H9 (cell line): ENCODE measurements at regions not wholly inside any gene's neighbourhood (a gene's known extent, or its start where the extent isn't known, plus 50 kb on each side); places are given as distances from the start of the nearest gene placed in this dataset.

Experiments
- DNase-seq: peaks from one replicate; pipeline ENCODE4 v3.0.0-alpha.2; 2017
- H2AFZ ChIP-seq: one replicate; pipeline ENCODE4 v1.6.1; 2013; ENCODE audit warnings: mild to moderate bottlenecking, low read length, control low read depth, moderate library complexity
- H2AK5ac ChIP-seq: 2 replicates; pipeline ENCODE4 v1.6.1; 2013; ENCODE audit warnings: low read length, control low read depth, mixed read lengths; ENCODE audit not compliant: insufficient read length
- H2BK120ac ChIP-seq: one replicate; pipeline ENCODE4 v1.6.1; 2013; ENCODE audit warnings: low read depth, mild to moderate bottlenecking, low read length, control low read depth, inconsistent platforms; ENCODE audit not compliant: poor library complexity, severe bottlenecking
- H2BK12ac ChIP-seq: 2 replicates; pipeline ENCODE4 v1.6.1; 2013; ENCODE audit warnings: low read length, control low read depth, mixed read lengths, low read depth; ENCODE audit not compliant: insufficient read length
- H2BK15ac ChIP-seq: 2 replicates; pipeline ENCODE4 v1.6.1; 2013; ENCODE audit warnings: low read depth, low read length, control low read depth
- H2BK20ac ChIP-seq: one replicate; pipeline ENCODE4 v1.6.1; 2013; ENCODE audit warnings: low read depth, mild to moderate bottlenecking, low read length, control low read depth, inconsistent platforms; ENCODE audit not compliant: poor library complexity, severe bottlenecking
- H2BK5ac ChIP-seq: 2 replicates; pipeline ENCODE4 v1.6.1; 2013; ENCODE audit warnings: low read length, control low read depth, mixed read lengths; ENCODE audit not compliant: insufficient read length
- H3K14ac ChIP-seq: 2 replicates; pipeline ENCODE4 v1.6.1; 2013; ENCODE audit warnings: low read length, control low read depth; ENCODE audit not compliant: insufficient read depth
- H3K18ac ChIP-seq: 2 replicates; pipeline ENCODE4 v1.6.1; 2013; ENCODE audit warnings: low read depth, mild to moderate bottlenecking, mixed read lengths, low read length, control low read depth; ENCODE audit not compliant: insufficient read length
- H3K23ac ChIP-seq: 2 replicates; pipeline ENCODE4 v1.6.1; 2013; ENCODE audit warnings: low read length, control low read depth, mixed read lengths, low read depth; ENCODE audit not compliant: insufficient read length
- H3K23me2 ChIP-seq: 2 replicates; pipeline ENCODE4 v1.6.1; 2013; ENCODE audit warnings: low read depth, mild to moderate bottlenecking, mixed read lengths, low read length, control low read depth; ENCODE audit not compliant: insufficient read length, poor library complexity, severe bottlenecking
- H3K27ac ChIP-seq: 2 replicates; pipeline ENCODE4 v1.5.1; 2013; ENCODE audit warnings: low read length, control low read depth, mixed read lengths, low read depth; ENCODE audit not compliant: insufficient read length
- H3K27me3 ChIP-seq: 2 replicates; pipeline ENCODE4 v1.6.1; 2013; ENCODE audit warnings: low read length, control low read depth, inconsistent platforms; ENCODE audit not compliant: insufficient read depth
- H3K4ac ChIP-seq: 2 replicates; pipeline ENCODE4 v1.6.1; 2013; ENCODE audit warnings: low read depth, mild to moderate bottlenecking, control low read depth, inconsistent platforms, low read length, moderate library complexity
- H3K4me1 ChIP-seq: 2 replicates; pipeline ENCODE4 v1.6.1; 2013; ENCODE audit warnings: low read length, control low read depth, inconsistent platforms; ENCODE audit not compliant: insufficient read depth
- H3K4me2 ChIP-seq: 2 replicates; pipeline ENCODE4 v1.6.1; 2013; ENCODE audit warnings: low read length, control low read depth, mixed read lengths; ENCODE audit not compliant: insufficient read length, insufficient read depth
- H3K56ac ChIP-seq: 2 replicates; pipeline ENCODE4 v1.6.1; 2013; ENCODE audit warnings: low read depth, mild to moderate bottlenecking, mixed read lengths, low read length, control low read depth; ENCODE audit not compliant: insufficient read length
- H3K79me1 ChIP-seq: 2 replicates; pipeline ENCODE4 v1.6.1; 2013; ENCODE audit warnings: low read depth, mild to moderate bottlenecking, moderate library complexity, low read length, control low read depth, inconsistent platforms; ENCODE audit not compliant: insufficient read depth, poor library complexity, severe bottlenecking
- H3K79me2 ChIP-seq: 2 replicates; pipeline ENCODE4 v1.6.1; 2013; ENCODE audit warnings: low read length, control low read depth, inconsistent platforms; ENCODE audit not compliant: insufficient read depth
- H3K9ac ChIP-seq: 2 replicates; pipeline ENCODE4 v1.6.1; 2013; ENCODE audit warnings: low read length, control low read depth, mixed read lengths; ENCODE audit not compliant: insufficient read length; ENCODE audit errors: extremely low read depth
- H3K9me3 ChIP-seq: one replicate; pipeline ENCODE4 v1.6.1; 2013; ENCODE audit warnings: low read depth, low read length, inconsistent platforms; ENCODE audit not compliant: control insufficient read depth
- H3T11ph ChIP-seq: one replicate; pipeline ENCODE4 v1.6.1; 2013; ENCODE audit warnings: mild to moderate bottlenecking, low read length, control low read depth, inconsistent platforms
- H4K20me1 ChIP-seq: one replicate; pipeline ENCODE4 v1.6.1; 2013; ENCODE audit not compliant: control insufficient read depth, insufficient read length, insufficient read depth
- H4K5ac ChIP-seq: 2 replicates; pipeline ENCODE4 v1.6.1; 2013; ENCODE audit warnings: low read depth, mild to moderate bottlenecking, mixed read lengths, low read length, control low read depth; ENCODE audit not compliant: insufficient read length
- H4K8ac ChIP-seq: replicated peaks from 2 replicates; pipeline ENCODE4 v1.6.1; 2013; ENCODE audit warnings: low read length, control low read depth, mixed read lengths, low read depth; ENCODE audit not compliant: insufficient read length
- H4K91ac ChIP-seq: 2 replicates; pipeline ENCODE4 v1.6.1; 2013; ENCODE audit warnings: low read depth, mild to moderate bottlenecking, moderate library complexity, mixed read lengths, low read length, control low read depth; ENCODE audit not compliant: insufficient read length
- H3K27ac Mint-ChIP-seq, 3 experiments: 2 replicates in 2 of 3; 3 replicates in 1 of 3; pipeline ENCODE4 v1.8.0; 2020 to 2021; ENCODE audit warnings: mixed read lengths in 3 of 3, mild to moderate bottlenecking in 1 of 3, moderate library complexity in 1 of 3
- H3K27me3 Mint-ChIP-seq: 2 replicates; pipeline ENCODE4 v1.8.0; 2021; ENCODE audit warnings: low read depth, mild to moderate bottlenecking, moderate library complexity, mixed read lengths
- H3K36me3 Mint-ChIP-seq, 3 experiments: 2 replicates in 2 of 3; 3 replicates in 1 of 3; pipeline ENCODE4 v1.8.0; 2020 to 2021; ENCODE audit warnings: low read depth in 3 of 3, mixed read lengths in 3 of 3; ENCODE audit not compliant: insufficient read depth in 1 of 3
- H3K4me1 Mint-ChIP-seq, 2 experiments: 2 replicates each; pipeline ENCODE4 v1.8.0; 2020; ENCODE audit warnings: mixed read lengths in 2 of 2
- H3K4me3 Mint-ChIP-seq, 2 experiments: 2 replicates in 1 of 2; 3 replicates in 1 of 2; pipeline ENCODE4 v1.8.0; 2020 to 2021; ENCODE audit warnings: mild to moderate bottlenecking in 2 of 2, mixed read lengths in 2 of 2, moderate library complexity in 1 of 2
- H3K9me3 Mint-ChIP-seq, 2 experiments: 2 replicates in 1 of 2; 3 replicates in 1 of 2; pipeline ENCODE4 v1.8.0; 2020; ENCODE audit warnings: mild to moderate bottlenecking in 2 of 2, mixed read lengths in 2 of 2, moderate library complexity in 1 of 2
- WGBS: extraction: QIAGEN DNeasy Blood & Tissue Kit; methylation state at CpG from one replicate; pipeline ENCODE4 v1.1.7; 2013; ENCODE audit warnings: missing lambda C conversion rate, low lambda C conversion rate, mixed read lengths; ENCODE audit not compliant: insufficient read length; ENCODE audit errors: extremely low coverage; 5-methylcytosine and 5-hydroxymethylcytosine counted together
- TF ChIP-seq, protein P1 (sequence below): fragments of 200-600 bp; sonication (generic); conservative IDR thresholded peaks from 3 replicates; pipeline ENCODE4 v1.8.0; 2021; ENCODE audit warnings: antibody characterized with exemption, mild to moderate bottlenecking

DNA sequence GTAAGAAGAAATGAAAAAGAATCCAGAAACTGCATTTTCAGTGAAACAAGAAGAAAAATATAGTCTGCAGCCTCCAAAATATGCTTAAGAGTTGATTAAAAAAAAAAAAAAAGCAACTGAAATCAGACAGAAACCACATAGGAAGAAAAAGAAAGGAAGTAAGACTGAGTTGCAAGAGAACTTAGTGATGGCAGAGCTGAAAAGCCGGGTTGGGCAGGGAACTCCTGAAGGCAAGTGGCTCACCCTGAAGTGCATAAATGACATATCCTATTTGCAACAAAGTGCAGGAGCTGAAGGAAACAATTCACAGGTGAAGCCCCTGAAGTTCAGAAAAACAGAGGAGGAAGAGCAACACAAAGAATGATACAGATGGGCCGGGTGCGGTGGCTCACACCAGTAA, 108.8 kb upstream of the SLC25A36 start:
- Histone ChIP-seq H2BK15ac (no peak overlapping the region), H3K18ac (no peak overlapping the region), H3K4ac (no peak overlapping the region), H3K4me1 (no peaks in the 10 kb centered on the region), H3K9ac (no peak overlapping the region), H2AFZ (no peak overlapping the region), H3K27me3 (no peaks in the 10 kb centered on the region), H3T11ph (no peak overlapping the region), H3K14ac (no peak overlapping the region), H3K4me2 (no peak overlapping the region), H3K9me3 (no peaks in the 10 kb centered on the region), H3K23ac (no peak overlapping the region), H3K27ac (no peak overlapping the region), H4K91ac (no peak overlapping the region), H4K20me1 (no peaks in the 10 kb centered on the region), H3K23me2 (no peaks in the 10 kb centered on the region), H2BK5ac (no peak overlapping the region), H3K56ac (no peak overlapping the region), H2BK120ac (no peak overlapping the region), H4K5ac (no peak overlapping the region), H2BK20ac (no peak overlapping the region), H4K8ac (no peak overlapping the region), H2BK12ac (no peak overlapping the region), H2AK5ac (no peak overlapping the region), H3K79me2 (no peaks in the 10 kb centered on the region), H3K79me1 (no peaks in the 10 kb centered on the region)
- Mint-ChIP-seq H3K36me3 (no peaks in the 10 kb centered on the region), H3K27ac (0 out of 7 replicates have a peak overlapping the region, but pooled peaks of 1 of the 3 experiments have one; percentile 45), H3K27me3 (no peaks in the 10 kb centered on the region), H3K9me3 (no peaks in the 10 kb centered on the region), H3K4me3 (no peak overlapping the region), H3K4me1 (peaks cover 3 to 8% of the 10 kb centered on the region in 2 experiments; a peak in 2 of 4 replicates)
- whole genome bisulfite sequencing, result no CpG with 5 or more reads among the region's 3 CpGs
- TF ChIP-seq, protein P1, sequence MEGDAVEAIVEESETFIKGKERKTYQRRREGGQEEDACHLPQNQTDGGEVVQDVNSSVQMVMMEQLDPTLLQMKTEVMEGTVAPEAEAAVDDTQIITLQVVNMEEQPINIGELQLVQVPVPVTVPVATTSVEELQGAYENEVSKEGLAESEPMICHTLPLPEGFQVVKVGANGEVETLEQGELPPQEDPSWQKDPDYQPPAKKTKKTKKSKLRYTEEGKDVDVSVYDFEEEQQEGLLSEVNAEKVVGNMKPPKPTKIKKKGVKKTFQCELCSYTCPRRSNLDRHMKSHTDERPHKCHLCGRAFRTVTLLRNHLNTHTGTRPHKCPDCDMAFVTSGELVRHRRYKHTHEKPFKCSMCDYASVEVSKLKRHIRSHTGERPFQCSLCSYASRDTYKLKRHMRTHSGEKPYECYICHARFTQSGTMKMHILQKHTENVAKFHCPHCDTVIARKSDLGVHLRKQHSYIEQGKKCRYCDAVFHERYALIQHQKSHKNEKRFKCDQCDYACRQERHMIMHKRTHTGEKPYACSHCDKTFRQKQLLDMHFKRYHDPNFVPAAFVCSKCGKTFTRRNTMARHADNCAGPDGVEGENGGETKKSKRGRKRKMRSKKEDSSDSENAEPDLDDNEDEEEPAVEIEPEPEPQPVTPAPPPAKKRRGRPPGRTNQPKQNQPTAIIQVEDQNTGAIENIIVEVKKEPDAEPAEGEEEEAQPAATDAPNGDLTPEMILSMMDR, result no peak
- no peak for DNase-seq
